ENCODE measurements at regions not wholly inside any gene's neighbourhood (a gene's known extent, or its start where the extent isn't known, plus 50 kb on each side); places are given as distances from the start of the nearest gene placed in this dataset.

- Mint-ChIP-seq H3K27me3 (ENCODE audit: low read depth) (no peaks in the 10 kb centered on the region), H3K4me3 (ENCODE audit: unreplicated experiment) (no peak overlapping the region), H3K4me1 (ENCODE audit: low read depth) (peaks cover 6% of the 10 kb centered on the region), H3K27ac (ENCODE audit: unreplicated experiment) (no peak overlapping the region), H3K36me3 (ENCODE audit: low read depth) (peaks cover 3% of the 10 kb centered on the region), H3K9me3 (ENCODE audit: low read depth) (peaks cover 6% of the 10 kb centered on the region)
- TF ChIP-seq CTCF (IDR thresholded peaks at IDR 0.05): no peak
- DNase-seq (ENCODE audit: low spot score): no peak
Observed at GRCh38 chr2:5867056-5867455, 174.9 kb downstream of the SOX11 start.

DNA sequence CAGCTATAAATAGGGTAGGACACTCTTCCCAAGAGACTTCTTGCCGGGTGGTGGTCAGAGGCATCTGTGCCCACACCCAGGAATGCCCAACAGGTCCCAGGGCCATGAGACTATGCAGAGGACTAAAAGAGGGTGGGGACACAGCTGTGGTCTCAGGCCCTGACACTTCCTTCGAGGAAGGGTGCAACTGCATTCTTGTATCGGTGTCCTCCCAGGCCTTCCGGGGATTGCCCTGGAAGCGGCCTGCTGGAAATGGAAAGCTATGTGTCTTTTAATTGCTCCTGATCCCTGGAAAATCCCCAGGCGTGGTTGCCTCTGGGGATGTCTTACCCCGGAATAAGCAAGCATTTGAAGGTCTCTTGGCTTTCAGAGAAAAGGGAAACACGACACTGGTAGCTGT, 176.7 kb downstream of the SOX11 start:
- no peak for TF ChIP-seq CTCF (IDR thresholded peaks at IDR 0.05)
- no peak overlapping the region for H3K4me3 Mint-ChIP-seq (ENCODE audit: unreplicated experiment)
- DNase-seq (ENCODE audit: low spot score): no peak
- H3K4me1 Mint-ChIP-seq (ENCODE audit: low read depth): peaks cover 6% of the 10 kb centered on the region
- H3K27ac Mint-ChIP-seq (ENCODE audit: unreplicated experiment): no peak overlapping the region
- H3K9me3 Mint-ChIP-seq (ENCODE audit: low read depth): peaks cover 15% of the 10 kb centered on the region
- H3K27me3 Mint-ChIP-seq (ENCODE audit: low read depth): no peaks in the 10 kb centered on the region
- peaks cover 3% of the 10 kb centered on the region for H3K36me3 Mint-ChIP-seq (ENCODE audit: low read depth)

DNA sequence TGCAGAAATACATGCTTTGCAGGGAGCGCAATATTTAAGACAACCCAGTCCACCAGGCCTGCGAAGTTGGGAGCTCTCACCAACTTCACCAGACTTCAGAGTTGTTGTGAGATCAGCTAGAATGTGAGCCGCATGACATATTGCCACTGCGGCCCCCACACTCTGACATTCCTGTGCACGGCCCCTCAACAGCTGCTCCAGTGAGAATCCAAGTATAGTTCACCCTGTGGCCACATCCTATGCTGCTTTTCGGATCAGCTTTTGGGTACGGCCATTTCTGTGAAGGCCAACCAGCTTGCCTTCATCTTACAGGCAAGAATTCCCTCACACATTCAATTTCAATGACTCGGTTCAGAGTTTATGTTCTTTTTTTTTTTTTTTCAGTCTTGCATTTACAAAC, 177.8 kb downstream of the SOX11 start:
- Mint-ChIP-seq H3K27ac (ENCODE audit: unreplicated experiment) (no peak overlapping the region), H3K36me3 (ENCODE audit: low read depth) (peaks cover 3% of the 10 kb centered on the region), H3K9me3 (ENCODE audit: low read depth) (peaks cover 15% of the 10 kb centered on the region), H3K27me3 (ENCODE audit: low read depth) (no peaks in the 10 kb centered on the region), H3K4me1 (ENCODE audit: low read depth) (peaks cover 6% of the 10 kb centered on the region), H3K4me3 (ENCODE audit: unreplicated experiment) (no peak overlapping the region)
- DNase-seq (ENCODE audit: low spot score): no peak
- no peak for TF ChIP-seq CTCF (IDR thresholded peaks at IDR 0.05)

DNA sequence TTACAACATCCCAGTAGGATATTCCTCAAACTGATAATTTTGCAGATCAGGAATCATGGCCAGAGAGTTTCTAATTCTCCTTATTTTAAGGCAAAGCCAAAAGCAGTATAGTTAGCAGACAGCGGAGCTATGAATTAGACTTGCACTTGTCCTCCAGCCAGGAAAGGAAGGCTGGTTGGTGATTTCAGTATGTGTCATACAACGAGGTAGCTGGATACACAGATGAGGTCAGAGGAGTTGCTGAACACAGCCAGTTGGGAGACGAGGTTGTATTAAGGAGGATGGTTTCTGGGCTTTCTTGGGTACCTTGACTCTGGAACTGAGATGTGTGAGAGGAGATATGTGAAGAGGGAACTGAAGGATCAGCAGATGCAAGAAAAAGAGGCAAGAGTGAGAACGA, 185.2 kb downstream of the SOX11 start:
- peaks cover 2% of the 10 kb centered on the region for H3K4me1 Mint-ChIP-seq (ENCODE audit: low read depth)
- DNase-seq (ENCODE audit: low spot score): no peak
- H3K4me3 Mint-ChIP-seq (ENCODE audit: unreplicated experiment): no peak overlapping the region
- no peak for TF ChIP-seq CTCF (IDR thresholded peaks at IDR 0.05)
- peaks cover 2% of the 10 kb centered on the region for H3K36me3 Mint-ChIP-seq (ENCODE audit: low read depth)
- no peaks in the 10 kb centered on the region for H3K27me3 Mint-ChIP-seq (ENCODE audit: low read depth)
- H3K27ac Mint-ChIP-seq (ENCODE audit: unreplicated experiment): no peak overlapping the region
- peaks cover 18% of the 10 kb centered on the region for H3K9me3 Mint-ChIP-seq (ENCODE audit: low read depth)

DNA sequence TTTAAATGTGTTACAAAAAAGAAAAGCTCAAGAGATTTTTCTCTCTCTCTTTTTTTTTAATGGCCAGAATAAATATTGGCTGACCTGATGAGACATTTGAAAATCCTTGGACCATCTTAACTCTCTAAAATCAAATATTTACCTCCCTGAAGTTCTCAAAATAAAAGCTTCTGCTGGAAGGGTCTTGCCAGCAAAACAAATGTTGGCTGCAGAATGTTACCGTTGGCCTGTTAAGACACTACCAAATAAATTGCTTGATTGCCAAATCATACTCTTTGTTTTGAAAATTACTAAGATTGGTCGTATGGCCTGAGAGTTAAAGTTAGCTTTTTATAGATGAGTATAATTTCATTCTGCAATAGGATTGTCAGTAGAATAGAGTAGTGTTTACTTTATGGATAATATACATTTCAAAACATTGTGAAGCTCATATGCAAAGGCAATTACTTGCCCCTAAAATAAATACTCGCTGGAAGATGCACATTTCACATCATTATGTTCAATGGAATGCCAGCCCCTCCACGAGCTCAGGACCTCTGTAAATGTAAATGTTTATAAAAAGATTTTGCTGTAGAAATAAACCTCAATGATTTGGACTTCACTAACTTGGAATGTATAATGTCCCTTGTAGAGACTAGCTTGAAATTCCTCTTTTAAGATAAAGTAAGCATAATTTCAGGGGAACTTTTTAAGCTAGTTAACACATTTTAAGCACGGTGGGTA, 193.4 kb downstream of the SOX11 start:
- Mint-ChIP-seq H3K4me3 (ENCODE audit: unreplicated experiment) (no peak overlapping the region), H3K27ac (ENCODE audit: unreplicated experiment) (no peak overlapping the region), H3K27me3 (ENCODE audit: low read depth) (no peaks in the 10 kb centered on the region), H3K36me3 (ENCODE audit: low read depth) (peaks cover 2% of the 10 kb centered on the region), H3K4me1 (ENCODE audit: low read depth) (peaks cover 8% of the 10 kb centered on the region), H3K9me3 (ENCODE audit: low read depth) (peaks cover 14% of the 10 kb centered on the region)
- TF ChIP-seq CTCF (IDR thresholded peaks at IDR 0.05): no peak
- DNase-seq (ENCODE audit: low spot score): no peak

All from chondrocyte (in vitro differentiated cells).